Endothelial cell (in vitro differentiated cells): ENCODE measurements at regions not wholly inside any gene's neighbourhood (a gene's known extent, or its start where the extent isn't known, plus 50 kb on each side); places are given as distances from the start of the nearest gene placed in this dataset.

ENCODE experiments used
- DNase-seq: peaks from one replicate; pipeline ENCODE4 v3.0.0; 2021; ENCODE audit warnings: low spot score
- H3K27ac Mint-ChIP-seq: one replicate; pipeline ENCODE4 v1.8.0; 2021; ENCODE audit warnings: mixed read lengths, inconsistent platforms; ENCODE audit not compliant: unreplicated experiment
- H3K27me3 Mint-ChIP-seq: one replicate; pipeline ENCODE4 v1.8.0; 2021; ENCODE audit warnings: mild to moderate bottlenecking, moderate library complexity, mixed read lengths, inconsistent platforms; ENCODE audit not compliant: unreplicated experiment
- H3K36me3 Mint-ChIP-seq: one replicate; pipeline ENCODE4 v1.8.0; 2021; ENCODE audit warnings: mild to moderate bottlenecking, low read depth, mixed read lengths, inconsistent platforms; ENCODE audit not compliant: unreplicated experiment
- H3K4me1 Mint-ChIP-seq: one replicate; pipeline ENCODE4 v1.8.0; 2021; ENCODE audit warnings: mild to moderate bottlenecking, mixed read lengths, inconsistent platforms; ENCODE audit not compliant: unreplicated experiment
- H3K4me3 Mint-ChIP-seq: one replicate; pipeline ENCODE4 v1.8.0; 2021; ENCODE audit warnings: mild to moderate bottlenecking, mixed read lengths, inconsistent platforms; ENCODE audit not compliant: unreplicated experiment
- H3K9me3 Mint-ChIP-seq: one replicate; pipeline ENCODE4 v1.8.0; 2021; ENCODE audit warnings: mixed read lengths, inconsistent platforms; ENCODE audit not compliant: unreplicated experiment
- CTCF ChIP-seq: fragments of 200-600 bp; sonication (generic); IDR thresholded peaks from one replicate; pipeline ENCODE4 v1.5.0; 2021; ENCODE audit warnings: antibody characterized with exemption; ENCODE audit not compliant: unreplicated experiment

- Mint-ChIP-seq H3K4me3 (no peak overlapping the region), H3K9me3 (no peaks in the 10 kb centered on the region), H3K27ac (no peak overlapping the region), H3K4me1 (no peaks in the 10 kb centered on the region), H3K36me3 (no peaks in the 10 kb centered on the region), H3K27me3 (no peaks in the 10 kb centered on the region)
- DNase-seq = no peak
- no peak for TF ChIP-seq CTCF
These were observed 812.8 kb upstream of the SLC10A2 start for GRCh38 chr13:103878891-103879605.

GRCh38 chr13:103876571-103876970 is 810.4 kb upstream of the SLC10A2 start:
- Mint-ChIP-seq H3K4me3 (no peak overlapping the region), H3K27me3 (no peaks in the 10 kb centered on the region), H3K27ac (no peak overlapping the region), H3K4me1 (no peaks in the 10 kb centered on the region), H3K36me3 (no peaks in the 10 kb centered on the region), H3K9me3 (no peaks in the 10 kb centered on the region)
- no peak for DNase-seq
- no peak for TF ChIP-seq CTCF

GRCh38 chr13:103873725-103874124 is 807.5 kb upstream of the SLC10A2 start:
- no peaks in the 10 kb centered on the region for H3K36me3 Mint-ChIP-seq

DNA sequence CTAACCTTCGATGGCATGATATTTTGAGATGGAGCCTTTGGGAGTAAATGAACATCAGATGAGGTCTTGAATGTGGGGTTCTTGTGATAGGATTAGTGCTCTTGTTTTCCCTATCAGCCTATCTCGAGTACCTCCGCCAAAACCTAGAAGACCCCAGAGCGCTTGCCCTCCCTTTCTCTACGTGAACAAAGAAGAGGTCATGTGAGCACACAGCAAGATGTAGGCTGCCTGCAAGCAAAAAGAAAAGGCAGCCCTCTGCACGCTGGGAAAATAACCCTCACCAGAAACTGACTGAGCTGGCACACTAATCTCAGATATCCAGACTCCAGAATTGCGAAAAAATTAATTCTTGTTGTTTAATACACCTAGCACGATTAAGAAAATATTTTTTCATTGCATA is 799.8 kb upstream of the SLC10A2 start:
- Mint-ChIP-seq H3K27me3 (no peaks in the 10 kb centered on the region), H3K4me1 (no peaks in the 10 kb centered on the region), H3K4me3 (no peak overlapping the region), H3K36me3 (no peaks in the 10 kb centered on the region), H3K27ac (no peak overlapping the region), H3K9me3 (no peaks in the 10 kb centered on the region)
- no peak for DNase-seq
- TF ChIP-seq CTCF = no peak

More at GRCh38 chr13:103873725-103874124, 807.5 kb upstream of the SLC10A2 start:
- H3K4me1 Mint-ChIP-seq = no peaks in the 10 kb centered on the region
- H3K4me3 Mint-ChIP-seq = no peak overlapping the region
- no peak overlapping the region for H3K27ac Mint-ChIP-seq
- H3K27me3 Mint-ChIP-seq = no peaks in the 10 kb centered on the region
- no peaks in the 10 kb centered on the region for H3K9me3 Mint-ChIP-seq
- no peak for DNase-seq
- no peak for TF ChIP-seq CTCF

DNA sequence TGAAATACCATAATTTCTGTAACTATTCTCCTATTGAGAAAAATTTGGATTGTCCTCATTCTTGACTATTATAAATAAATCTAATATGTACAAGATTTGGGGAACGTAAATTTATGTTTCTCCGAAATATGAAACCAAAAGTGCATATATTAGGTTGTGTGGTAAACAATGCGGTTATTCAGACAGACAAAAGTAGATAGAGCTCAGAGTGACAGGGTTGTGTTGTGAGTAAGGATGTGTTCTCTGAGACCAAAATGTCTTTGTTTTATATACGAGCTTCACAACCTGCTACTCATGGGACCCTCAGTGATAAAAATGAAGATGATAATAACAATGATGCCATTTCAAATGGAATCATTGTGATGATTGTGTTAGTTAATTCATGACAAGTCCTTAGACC is 796.3 kb upstream of the SLC10A2 start:
- Mint-ChIP-seq H3K4me3 (no peak overlapping the region), H3K27ac (no peak overlapping the region), H3K4me1 (no peaks in the 10 kb centered on the region), H3K36me3 (no peaks in the 10 kb centered on the region), H3K27me3 (no peaks in the 10 kb centered on the region), H3K9me3 (no peaks in the 10 kb centered on the region)
- TF ChIP-seq CTCF = no peak
- no peak for DNase-seq
